Hepatic stellate cell (primary cell): ENCODE measurements at regions not wholly inside any gene's neighbourhood (a gene's known extent, or its start where the extent isn't known, plus 50 kb on each side); places are given as distances from the start of the nearest gene placed in this dataset.
"Not testable (repeated sequence)": the region's sequence is repeated elsewhere in the genome, so short reads cannot be mapped to it uniquely, and the experiment has no call there.

ENCODE experiments used
- DNase-seq: peaks from one replicate; pipeline ENCODE4 v3.0.0; 2011; ENCODE audit warnings: low spot score

DNA sequence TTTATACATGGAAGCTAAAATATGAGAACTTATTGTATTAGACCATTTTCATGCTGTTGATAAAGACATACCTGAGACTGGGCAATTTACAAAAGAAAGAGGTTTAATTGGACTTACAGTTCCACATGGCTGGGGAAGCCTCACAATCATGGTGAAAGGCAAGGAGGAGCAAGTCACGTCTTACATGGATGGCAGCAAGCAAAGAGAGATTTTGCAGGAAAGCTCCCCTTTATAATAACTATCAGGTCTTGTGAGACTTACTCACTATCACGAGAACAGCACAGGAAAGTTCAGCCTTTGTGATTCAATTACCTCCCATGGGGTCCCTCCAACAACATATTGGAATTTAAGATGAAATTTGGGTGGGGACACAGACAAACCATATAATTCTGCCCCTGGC, 740.1 kb upstream of the NECTIN3 start:
- not testable (repeated sequence) for DNase-seq

DNA sequence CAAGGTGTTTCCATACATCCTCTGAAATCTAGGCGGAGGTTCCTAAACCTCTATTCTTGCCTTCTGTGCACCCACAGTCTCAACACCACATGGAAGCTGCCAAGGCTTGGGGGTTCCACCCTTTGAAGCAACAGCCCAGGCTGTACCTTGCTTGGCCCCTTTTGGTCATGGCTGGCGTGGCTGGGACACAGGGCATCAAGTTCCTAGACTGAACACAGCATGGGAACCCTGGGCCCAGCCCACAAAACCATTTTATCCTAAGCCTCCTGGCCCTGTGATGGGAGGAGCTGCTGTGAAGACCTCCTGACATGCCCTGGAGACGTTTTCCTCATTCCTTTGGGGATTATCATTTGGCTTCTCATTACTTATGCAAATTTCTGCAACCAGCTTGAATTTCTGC, 739.0 kb upstream of the NECTIN3 start:
- DNase-seq, result no peak

DNA sequence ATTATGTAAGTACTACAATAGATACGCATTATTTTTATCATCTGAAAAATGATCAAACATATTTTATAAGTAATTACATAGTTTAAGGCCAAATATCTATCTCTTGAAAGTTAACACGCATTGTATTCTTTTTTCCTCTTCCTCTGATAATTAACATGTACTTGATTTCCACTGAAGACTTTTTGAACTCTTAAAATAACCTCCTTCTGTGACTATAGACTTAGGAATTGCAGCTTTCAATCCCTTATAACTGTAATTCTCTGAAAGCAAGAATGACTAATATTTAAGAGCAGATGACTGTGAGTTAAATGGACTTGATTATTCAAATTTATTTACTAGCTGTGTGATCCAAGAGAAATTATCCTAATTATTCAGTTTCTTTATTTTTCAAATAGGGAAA, 730.6 kb upstream of the NECTIN3 start:
- DNase-seq, result peak; percentile 11

DNA sequence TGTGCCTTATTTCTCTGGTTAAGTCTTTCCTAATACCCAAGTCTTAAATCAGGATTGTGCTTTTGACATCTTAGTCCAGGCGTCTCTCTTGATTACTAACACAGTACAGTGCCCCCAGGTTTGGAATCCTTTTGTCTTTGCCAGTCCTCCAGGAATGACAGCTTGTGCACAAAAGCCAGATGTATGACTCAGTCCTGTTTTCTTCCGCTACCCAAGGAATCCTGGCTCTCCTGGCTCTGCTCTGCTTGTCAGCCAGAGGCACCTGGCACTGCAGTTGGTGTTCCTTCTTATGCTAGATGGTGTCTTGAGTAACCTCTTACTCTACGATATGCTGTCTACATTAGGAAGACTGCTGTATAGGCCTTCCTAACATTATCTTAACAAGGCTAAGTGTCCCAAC, 728.2 kb upstream of the NECTIN3 start:
- DNase-seq, result no peak

DNA sequence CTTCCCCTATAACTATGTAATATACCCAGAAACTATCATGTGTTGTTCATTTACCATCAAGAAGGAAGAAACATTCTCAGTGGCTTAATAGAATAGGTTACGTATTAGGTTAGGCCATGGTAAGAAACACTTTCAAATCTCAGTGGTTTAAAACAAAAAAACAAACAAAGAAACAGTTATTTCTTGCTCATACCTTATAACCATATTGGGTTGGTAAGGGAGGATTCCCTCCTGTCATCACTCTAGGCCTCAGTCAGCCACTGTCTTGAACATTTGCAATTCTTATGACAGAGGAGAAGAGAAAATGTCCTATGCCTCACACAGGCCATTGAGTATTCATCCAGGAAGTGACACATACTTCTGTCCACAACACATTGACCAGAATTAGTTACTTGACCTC, 727.7 kb upstream of the NECTIN3 start:
- no peak for DNase-seq

DNA sequence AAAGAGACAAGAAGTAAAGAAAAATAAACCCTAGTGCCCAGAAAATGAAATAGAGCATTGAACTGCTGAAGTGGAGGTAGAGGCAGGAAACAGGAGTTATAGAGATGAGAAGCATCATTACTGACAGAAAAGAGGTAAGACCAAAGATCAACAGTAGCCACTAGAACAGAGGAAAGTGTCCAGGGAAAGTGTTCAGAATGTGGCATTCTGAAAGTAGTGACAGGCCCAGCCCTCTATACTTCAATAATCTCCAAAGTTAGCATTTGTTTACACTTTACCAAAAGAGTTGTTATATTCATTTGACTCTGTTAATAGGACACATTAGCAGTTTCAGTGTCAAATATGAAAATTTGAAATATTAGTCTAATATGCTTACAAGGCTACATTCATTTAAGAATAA, 727.1 kb upstream of the NECTIN3 start:
- no peak for DNase-seq

DNA sequence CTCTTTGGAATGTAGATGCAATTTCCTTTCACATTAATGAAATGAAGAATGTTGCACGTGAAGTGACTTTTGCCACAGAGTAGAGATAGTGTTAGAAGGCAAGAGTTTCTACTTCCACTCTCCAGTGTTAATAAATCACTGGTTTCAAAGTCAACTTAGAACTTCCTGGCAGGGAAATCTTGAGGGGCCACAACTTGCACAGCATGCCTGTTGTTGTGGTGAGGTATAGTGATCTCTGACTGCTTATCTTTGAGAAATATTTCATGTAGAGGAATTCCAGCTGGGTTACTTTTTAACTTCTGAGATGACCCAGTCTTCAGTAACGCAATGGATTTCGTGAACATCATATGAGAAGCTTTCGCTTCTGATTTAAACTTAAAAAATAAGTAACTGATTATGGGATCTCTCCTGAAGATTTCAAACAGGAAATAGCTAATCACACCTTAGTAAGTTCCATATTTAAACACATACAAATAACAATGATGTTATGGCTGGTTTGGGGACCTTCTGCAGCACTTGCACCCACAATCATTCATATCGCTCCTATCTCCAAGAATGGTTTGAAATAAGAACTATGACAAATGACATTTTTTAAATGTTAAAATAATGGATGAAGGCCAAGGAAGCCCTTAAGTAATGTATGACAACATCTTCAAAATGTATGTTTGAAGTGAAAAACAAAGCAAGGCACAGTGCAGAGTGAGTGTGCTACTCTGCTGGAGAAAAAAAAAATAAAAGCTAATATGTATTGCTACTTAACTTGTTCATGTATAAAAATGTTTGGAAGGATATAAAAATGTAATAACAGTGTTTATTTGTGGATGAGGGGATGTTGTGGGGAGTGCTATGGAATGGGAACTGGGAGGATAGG, 726.5 kb upstream of the NECTIN3 start:
- no peak for DNase-seq

DNA sequence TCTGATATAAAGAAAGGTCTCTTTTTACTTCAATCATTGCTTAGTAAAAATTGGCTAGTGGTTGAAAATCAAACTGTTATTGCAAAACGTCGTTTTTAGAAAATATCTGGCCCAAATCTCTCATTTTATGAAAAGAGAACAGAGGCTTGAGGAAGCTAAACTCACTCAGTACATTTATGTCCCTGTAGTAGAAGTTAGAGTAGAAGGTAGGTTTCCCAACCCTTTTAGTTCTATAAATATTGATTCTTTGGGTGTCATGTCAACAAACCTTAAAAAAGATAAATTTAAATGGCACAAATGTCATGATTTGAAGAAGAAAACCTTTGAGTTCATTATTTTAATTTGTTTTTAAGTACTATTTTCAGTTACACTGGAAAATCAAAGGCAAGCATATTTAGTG, 722.3 kb upstream of the NECTIN3 start:
- no peak for DNase-seq

DNA sequence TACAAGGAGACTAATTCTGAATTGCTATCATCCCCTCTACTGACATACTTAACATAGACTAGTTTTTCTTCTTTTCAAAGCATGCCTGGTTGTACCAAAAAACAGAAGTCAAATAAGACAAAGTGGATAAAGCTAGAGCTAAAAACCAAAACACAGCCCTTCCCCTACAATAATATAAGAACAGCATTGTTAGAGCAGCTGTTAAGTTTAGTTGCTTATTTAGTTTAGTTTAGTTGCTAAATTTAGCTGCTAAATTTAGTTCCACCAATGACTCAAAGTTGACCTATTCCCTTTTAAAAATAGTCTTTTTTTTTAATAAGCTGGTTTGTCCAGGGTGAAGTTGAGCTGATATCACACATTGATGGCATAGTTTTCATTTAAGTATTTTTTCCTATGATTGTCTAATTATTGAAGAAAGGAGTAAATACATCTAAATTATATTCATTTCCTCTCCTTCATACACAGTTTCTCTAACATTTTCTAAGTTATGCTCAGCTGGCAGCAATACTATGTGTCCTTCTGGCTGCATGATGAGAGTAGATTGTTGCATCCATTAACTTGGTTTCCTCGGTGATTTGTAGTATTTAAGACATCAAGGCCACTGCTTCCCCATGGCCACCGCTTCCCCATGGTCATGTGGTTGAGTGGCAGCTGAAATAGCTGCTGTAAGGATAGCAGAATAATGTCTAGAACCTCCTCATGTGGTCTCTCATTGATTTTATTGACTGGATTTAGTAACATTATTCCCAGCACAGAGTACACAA, 718.6 kb upstream of the NECTIN3 start:
- DNase-seq, result peak; percentile 9

DNA sequence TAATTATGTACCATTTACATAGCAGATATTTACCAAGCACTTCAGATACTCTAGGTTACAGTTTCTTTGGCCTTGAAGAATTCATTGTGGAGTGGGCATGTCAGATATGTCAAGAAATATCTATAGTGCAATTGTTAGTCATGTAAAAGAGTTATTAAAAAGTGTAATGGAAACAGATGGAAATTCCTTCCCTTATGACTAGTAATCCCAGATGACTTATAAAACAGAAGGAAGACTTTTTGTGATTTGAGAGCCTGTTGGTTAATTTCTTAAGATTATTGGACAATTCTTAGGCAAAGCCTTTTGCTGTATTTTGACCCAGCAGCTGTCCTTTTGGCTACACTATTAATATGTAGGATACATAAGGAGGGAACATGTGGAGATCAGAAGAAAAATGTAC, 708.9 kb upstream of the NECTIN3 start:
- DNase-seq, result no peak

DNA sequence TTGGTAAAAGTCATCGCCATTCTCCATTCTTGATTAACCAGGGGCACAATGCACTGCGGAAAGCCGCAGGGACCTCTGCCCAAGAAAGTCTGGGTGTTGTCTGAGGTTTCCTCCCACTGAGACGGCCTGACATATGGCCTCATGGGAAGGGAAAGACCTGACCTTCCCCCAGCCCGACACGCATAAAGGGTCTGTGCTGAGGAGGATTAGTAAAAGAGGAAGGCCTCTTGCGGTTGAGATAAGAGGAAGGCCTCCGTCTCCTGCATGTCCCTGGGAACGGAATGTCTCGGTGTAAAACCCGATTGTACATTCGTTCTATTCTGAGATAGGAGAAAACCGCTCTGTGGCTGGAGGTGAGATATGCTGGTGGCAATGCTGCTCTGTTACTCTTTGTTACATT, 704.3 kb upstream of the NECTIN3 start:
- not testable (repeated sequence) for DNase-seq

DNA sequence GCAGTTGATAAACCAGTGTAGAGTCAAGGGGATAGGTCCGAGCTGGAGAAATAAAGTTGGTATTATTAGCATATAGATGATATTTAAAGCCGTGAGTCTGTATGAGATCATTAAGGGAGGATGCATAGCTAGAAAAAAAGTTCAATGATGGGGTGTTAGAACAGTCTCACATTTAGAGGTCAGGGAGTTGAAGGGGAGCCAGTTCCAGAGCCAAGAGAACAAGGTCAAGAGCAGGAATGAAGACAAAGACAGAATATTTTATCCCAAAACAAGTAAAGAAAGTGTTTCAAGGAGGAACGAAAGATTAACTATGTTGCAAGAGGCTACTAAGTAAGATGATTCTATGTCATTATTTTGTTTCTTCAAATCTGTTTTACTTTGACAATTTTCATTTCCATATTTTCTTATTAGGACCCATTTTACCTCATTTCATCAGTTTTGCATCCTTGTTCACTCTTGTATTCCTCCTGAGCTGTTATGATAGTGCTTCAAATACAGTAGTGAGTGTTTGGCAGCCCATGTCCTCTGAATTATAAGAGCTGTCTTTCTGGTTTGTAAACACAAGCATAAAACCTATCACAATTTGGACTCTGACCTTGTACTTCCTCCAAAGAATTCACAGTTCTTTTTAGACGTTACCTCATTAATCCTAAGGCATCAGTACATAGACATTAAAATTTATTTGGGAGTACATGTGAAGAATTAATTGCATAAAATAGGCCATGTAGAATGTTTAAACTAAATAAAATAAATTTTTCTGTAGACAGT, 695.7 kb upstream of the NECTIN3 start:
- DNase-seq, result no peak

DNA sequence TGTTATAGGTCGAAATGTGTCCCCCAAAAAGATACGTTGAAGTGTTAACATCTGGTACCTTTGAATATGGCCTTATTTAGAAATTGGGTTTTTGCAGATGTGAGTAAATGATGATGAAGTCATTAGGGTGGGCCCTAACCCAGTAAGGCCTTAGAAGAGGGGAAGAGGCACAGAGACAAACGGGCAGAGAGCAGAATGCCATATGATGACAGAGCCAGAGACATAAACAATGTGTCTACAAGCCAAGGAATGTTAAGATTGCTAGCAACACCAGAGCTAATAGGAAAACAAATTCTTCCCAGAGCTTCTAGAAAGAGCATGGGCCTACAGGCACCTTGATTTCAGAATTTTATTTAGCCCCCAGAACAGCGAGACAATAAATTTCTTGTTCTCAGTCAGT, 693.1 kb upstream of the NECTIN3 start:
- DNase-seq, result no peak

DNA sequence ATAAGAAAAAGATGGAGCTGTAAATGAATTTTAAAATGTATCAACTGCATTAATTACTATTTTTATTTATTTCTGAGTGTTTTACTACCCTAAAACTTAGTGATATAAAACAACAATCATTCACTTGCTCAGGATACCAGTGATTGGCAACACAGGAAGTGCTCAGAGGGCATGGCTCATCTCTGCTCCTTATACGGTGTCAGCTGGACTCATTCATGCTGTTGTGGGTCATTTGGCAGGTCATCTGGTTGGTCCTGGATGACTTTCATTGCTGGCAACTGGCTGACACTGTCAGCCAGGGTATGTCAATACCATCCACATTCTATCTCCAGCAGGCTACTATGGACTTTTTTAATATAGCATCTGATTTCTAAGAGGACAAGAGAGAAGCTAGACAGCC, 689.6 kb upstream of the NECTIN3 start:
- DNase-seq, result no peak

DNA sequence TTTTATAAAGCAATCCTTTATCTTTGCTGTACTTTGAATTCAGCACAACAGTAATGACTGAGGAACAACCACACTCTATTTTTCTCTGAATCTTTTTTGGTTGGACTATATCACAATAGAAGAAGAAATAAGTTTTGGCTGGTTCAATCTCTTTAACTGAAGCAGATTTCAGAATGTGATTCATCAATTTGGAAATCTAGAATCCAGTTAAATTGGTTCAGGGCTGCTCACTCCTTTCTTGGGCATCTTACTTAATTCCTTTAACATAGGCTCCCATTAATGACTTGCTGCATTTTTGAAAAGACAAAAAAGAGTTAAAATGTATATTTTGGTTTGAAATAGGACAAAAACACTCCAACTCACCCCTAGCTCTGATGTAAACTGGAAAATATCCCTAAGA, 688.3 kb upstream of the NECTIN3 start:
- DNase-seq, result no peak

DNA sequence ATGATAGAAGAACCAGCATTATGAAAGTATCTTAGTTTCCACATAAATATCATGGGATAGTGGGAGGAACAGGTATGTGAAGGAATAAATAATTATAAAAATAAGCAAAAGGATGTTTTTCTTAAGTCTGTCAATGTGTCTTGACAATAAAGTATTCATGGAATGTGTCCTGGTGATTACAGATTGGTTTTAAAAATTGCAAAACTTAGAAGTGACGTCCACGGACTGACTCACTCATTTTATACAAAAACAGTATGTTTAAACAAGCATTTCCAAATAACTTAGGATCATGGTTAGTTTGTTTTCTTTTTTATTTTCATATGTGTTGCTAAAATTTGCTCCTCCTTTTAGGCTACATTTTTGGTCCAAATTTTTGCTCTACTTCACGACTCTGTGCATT, 687.0 kb upstream of the NECTIN3 start:
- peak; percentile 11 for DNase-seq

DNA sequence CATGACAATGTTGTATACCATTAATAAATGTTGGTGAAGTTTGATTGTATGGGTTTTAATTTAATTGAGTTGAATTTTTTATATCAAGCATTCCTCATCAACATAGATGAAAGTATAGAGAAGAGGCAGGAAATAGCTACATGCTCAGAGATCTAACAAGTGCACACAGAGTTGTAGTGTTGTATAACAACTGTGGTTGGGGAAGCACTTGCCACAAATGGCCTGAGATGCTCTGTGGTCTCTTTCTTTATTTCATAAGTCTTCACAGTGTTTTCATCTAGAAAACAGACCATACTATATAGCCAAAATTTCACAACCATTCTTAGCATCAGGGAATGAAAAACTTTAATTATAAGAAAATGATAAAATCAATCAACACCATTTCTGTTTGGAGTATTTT, 682.6 kb upstream of the NECTIN3 start:
- DNase-seq, result no peak

DNA sequence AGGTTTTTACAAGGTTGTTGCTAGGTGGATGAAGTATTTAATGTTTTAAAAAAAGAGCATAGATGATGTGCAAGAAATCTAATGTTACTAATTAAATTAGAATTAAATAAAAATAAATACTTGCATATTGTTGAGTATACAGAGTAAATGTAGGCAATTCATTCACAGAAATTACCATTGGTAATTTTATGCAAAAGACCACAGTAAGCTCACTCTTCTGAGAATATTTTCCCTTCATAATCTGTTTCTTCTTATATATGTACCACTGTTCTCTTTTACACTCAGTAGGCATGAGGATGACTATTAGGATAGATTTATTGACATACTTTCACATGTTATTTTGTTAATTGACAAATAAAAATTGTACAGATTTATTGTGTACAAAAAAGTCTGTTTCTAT, 681.2 kb upstream of the NECTIN3 start:
- DNase-seq, result no peak

DNA sequence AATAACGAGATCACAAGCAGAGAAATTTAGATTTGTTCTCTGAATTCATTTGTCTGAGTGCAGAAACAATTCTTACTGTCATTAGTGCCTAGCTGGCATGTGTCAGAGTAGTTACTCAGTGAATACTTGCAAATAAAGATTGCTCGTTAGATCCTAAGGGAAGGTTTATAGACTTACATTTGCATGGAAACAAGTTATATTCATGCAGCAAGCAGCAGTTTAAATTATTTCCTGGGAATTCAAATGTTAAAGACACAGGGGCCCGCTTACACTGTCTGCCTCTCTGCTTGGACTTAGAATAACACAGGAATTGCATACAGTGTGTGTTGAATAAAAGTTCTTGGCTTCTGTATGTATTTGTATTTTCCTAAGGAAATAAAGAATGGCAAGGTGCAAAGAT, 680.6 kb upstream of the NECTIN3 start:
- DNase-seq, result no peak

DNA sequence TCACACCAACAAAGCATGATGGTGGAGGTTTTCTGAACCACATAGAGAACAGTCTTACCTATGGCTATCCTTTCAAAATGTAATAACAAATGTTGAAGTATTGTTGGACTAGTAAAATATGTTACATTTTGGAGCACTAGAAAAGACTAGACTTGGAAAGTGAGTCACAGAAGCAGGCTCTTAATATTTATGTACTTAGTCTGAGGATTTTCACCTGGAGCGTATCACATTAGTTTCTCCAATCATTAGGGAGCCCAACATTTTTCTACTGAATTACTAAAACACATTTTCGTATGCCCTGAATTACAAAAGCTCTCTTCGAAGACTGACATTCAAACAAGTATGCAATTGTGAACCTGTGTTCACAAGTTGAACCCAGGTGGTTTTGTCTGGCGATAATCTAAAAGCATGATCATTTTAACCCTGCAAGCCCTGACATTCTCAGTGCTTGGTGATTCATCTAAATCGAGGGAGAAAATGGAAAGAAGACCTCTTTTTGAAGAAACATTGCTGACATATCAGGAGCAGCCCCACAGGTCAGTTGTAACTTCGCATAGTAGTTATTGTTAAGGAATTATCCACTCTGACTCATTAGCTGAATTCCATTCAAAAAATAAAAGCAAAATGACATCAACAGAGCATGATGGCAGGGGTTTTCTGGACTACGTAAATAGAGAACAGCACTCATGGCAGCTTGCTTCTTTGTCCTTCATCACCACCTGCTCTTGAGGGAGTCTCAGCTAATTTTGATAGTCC, 679.8 kb upstream of the NECTIN3 start:
- DNase-seq, result no peak

DNA sequence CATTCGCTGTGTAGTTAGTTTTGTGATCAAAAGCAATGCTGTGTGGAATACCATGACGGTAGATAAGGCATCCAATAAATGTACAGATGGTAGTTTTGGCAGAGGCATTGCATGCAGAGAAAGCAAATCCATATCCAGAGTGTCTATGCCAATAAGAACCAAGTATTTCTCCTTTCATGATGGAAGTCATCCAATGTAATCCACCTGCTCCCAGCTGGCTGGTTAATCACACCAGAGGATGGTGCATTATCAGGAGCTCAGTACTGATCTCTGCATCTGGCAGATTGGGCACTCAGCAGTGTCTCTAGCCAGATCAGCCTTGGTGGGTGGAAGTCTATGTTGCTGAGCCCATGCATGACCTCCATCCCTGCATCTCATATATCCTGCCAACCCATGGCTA, 677.7 kb upstream of the NECTIN3 start:
- DNase-seq, result no peak

DNA sequence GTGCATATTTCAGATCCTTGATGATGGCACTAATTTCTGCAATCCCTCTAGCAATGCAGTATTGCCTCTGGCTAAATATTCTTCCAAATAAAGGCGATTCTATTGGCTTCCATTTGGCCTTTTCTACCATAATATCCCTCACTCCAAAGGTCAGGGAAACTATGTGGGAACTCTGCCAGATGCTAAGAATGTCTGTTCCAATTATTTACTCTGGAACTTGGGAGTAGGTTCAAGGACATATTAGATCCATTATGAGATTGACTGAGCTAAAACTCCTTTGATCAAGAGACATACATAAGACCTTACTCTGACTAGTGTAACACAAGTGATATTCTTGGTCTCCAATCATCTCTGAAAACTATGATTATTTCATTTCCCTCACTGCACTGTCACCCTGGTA, 674.5 kb upstream of the NECTIN3 start:
- no peak for DNase-seq
